Loucy (cell line): ENCODE measurements at regions not wholly inside any gene's neighbourhood (a gene's known extent, or its start where the extent isn't known, plus 50 kb on each side); places are given as distances from the start of the nearest gene placed in this dataset.

Source experiments
- H2AFZ ChIP-seq: fragments of 200-600 bp; sonication (generic); 2 replicates; pipeline ENCODE4 v1.6.0; 2016; ENCODE audit warnings: antibody characterized with exemption, mild to moderate bottlenecking, low read length, moderate library complexity
- H3F3A ChIP-seq: fragments of 200-600 bp; 2 replicates; pipeline ENCODE4 v1.6.0; 2016; ENCODE audit warnings: antibody characterized with exemption, low read depth, mild to moderate bottlenecking
- H3K27me3 ChIP-seq: fragments of 200-600 bp; sonication (generic); 2 replicates; pipeline ENCODE4 v1.6.1; 2014; ENCODE audit warnings: low read length, mild to moderate bottlenecking; ENCODE audit not compliant: insufficient read depth, poor library complexity, severe bottlenecking
- H3K36me3 ChIP-seq: fragments of 200-600 bp; sonication (generic); 2 replicates; pipeline ENCODE4 v1.6.1; 2016; ENCODE audit warnings: low read length; ENCODE audit not compliant: insufficient read depth
- H3K4me1 ChIP-seq: fragments of 200-600 bp; sonication (generic); 2 replicates; pipeline ENCODE4 v1.5.1; 2014; ENCODE audit warnings: low read length, mild to moderate bottlenecking; ENCODE audit not compliant: insufficient read depth, poor library complexity, severe bottlenecking
- H3K4me2 ChIP-seq: fragments of 200-600 bp; sonication (generic); 2 replicates; pipeline ENCODE4 v1.6.0; 2014; ENCODE audit warnings: antibody characterized with exemption, low read length, low read depth, mild to moderate bottlenecking; ENCODE audit not compliant: poor library complexity, severe bottlenecking
- H3K4me3 ChIP-seq: fragments of 200-600 bp; sonication (generic); 2 replicates; pipeline ENCODE4 v1.5.1; 2014; ENCODE audit warnings: low read length, mild to moderate bottlenecking, mixed read lengths; ENCODE audit not compliant: poor library complexity, severe bottlenecking
- H3K79me2 ChIP-seq: fragments of 200-600 bp; sonication (generic); 2 replicates; pipeline ENCODE4 v1.6.1; 2014; ENCODE audit warnings: low read length; ENCODE audit not compliant: insufficient read depth
- H3K9ac ChIP-seq: fragments of 200-600 bp; sonication (generic); 2 replicates; pipeline ENCODE4 v1.6.0; 2014; ENCODE audit warnings: mild to moderate bottlenecking, low read depth, low read length, moderate library complexity; ENCODE audit not compliant: poor library complexity, severe bottlenecking
- H3K9me2 ChIP-seq: fragments of 200-600 bp; sonication (generic); replicated peaks from 2 replicates; pipeline ENCODE4 v1.6.1; 2016; ENCODE audit warnings: low read depth, low read length, mixed read lengths
- H3K9me3 ChIP-seq: fragments of 200-600 bp; sonication (generic); 2 replicates; pipeline ENCODE4 v1.6.1; 2014; ENCODE audit warnings: mild to moderate bottlenecking, antibody characterized with exemption, low read length, low read depth; ENCODE audit not compliant: insufficient read depth
- H4K20me1 ChIP-seq: fragments of 200-600 bp; sonication (generic); 2 replicates; pipeline ENCODE4 v1.6.0; 2014; ENCODE audit warnings: antibody characterized with exemption, low read length, mild to moderate bottlenecking; ENCODE audit not compliant: insufficient read depth, poor library complexity, severe bottlenecking
- CTCF ChIP-seq: fragments of 200-600 bp; sonication (generic); conservative IDR thresholded peaks from 2 replicates; pipeline ENCODE4 v1.5.1; 2014; ENCODE audit warnings: mild to moderate bottlenecking, antibody characterized with exemption, low read length
- EZH2phosphoT487 ChIP-seq: fragments of 200-600 bp; IDR thresholded peaks from 2 replicates; pipeline ENCODE4 v1.6.1; 2018; ENCODE audit warnings: antibody characterized with exemption, mild to moderate bottlenecking, moderate library complexity, borderline replicate concordance

GRCh38 chr4:136811496-136812077 lies 720.7 kb downstream of the PCDH18 start:
- Histone ChIP-seq H3K4me3 (no peak overlapping the region), H3K9me2 (no peaks in the 10 kb centered on the region), H3K4me1 (no peaks in the 10 kb centered on the region), H4K20me1 (no peaks in the 10 kb centered on the region), H3K9me3 (peaks cover 3% of the 10 kb centered on the region; the same call in 1 of the 2 replicates), H3K4me2 (no peak overlapping the region), H2AFZ (no peak overlapping the region), H3K79me2 (no peaks in the 10 kb centered on the region), H3K9ac (no peak overlapping the region), H3F3A (no peaks in the 10 kb centered on the region), H3K36me3 (no peaks in the 10 kb centered on the region), H3K27me3 (no peaks in the 10 kb centered on the region)
- TF ChIP-seq CTCF (no peak), EZH2phosphoT487 (no peak)

GRCh38 chr4:136810626-136811025 lies 721.7 kb downstream of the PCDH18 start:
- Histone ChIP-seq H4K20me1 (no peaks in the 10 kb centered on the region), H3K79me2 (no peaks in the 10 kb centered on the region), H3K4me3 (no peak overlapping the region), H3K9me2 (no peaks in the 10 kb centered on the region), H3K36me3 (no peaks in the 10 kb centered on the region), H3K4me1 (no peaks in the 10 kb centered on the region), H3K9me3 (peaks cover 3% of the 10 kb centered on the region; the same call in 1 of the 2 replicates), H3K9ac (no peak overlapping the region), H3F3A (no peaks in the 10 kb centered on the region), H2AFZ (no peak overlapping the region), H3K27me3 (no peaks in the 10 kb centered on the region), H3K4me2 (no peak overlapping the region)
- TF ChIP-seq CTCF (no peak), EZH2phosphoT487 (no peak)

GRCh38 chr4:136806844-136807243 lies 725.5 kb downstream of the PCDH18 start:
- Histone ChIP-seq H3K36me3 (no peaks in the 10 kb centered on the region), H3K4me3 (no peak overlapping the region), H3K27me3 (no peaks in the 10 kb centered on the region), H3K4me2 (no peak overlapping the region), H3K4me1 (no peaks in the 10 kb centered on the region), H3K79me2 (no peaks in the 10 kb centered on the region), H3K9ac (no peak overlapping the region), H4K20me1 (no peaks in the 10 kb centered on the region), H3K9me3 (peaks cover 3% of the 10 kb centered on the region; the same call in 1 of the 2 replicates), H3K9me2 (no peaks in the 10 kb centered on the region), H2AFZ (no peak overlapping the region), H3F3A (no peaks in the 10 kb centered on the region)
- TF ChIP-seq CTCF: no peak
- no peak for TF ChIP-seq EZH2phosphoT487
